Testis (tissue), 2 donors: ENCODE measurements at regions not wholly inside any gene's neighbourhood (a gene's known extent, or its start where the extent isn't known, plus 50 kb on each side); places are given as distances from the start of the nearest gene placed in this dataset.

Source experiments
- POLR2A ChIP-seq: fragments of 450-650 bp; IDR thresholded peaks from one replicate; pipeline ENCODE4 v1.6.1; 2017; ENCODE audit warnings: antibody characterized with exemption, mild to moderate bottlenecking, moderate library complexity
- TF ChIP-seq, protein P1 (sequence below), 3 experiments: fragments of 450-650 bp in 2 of 3; fragments of 200-600 bp in 1 of 3; sonication (generic) in 1 of 3; IDR thresholded peaks; one replicate each; pipeline ENCODE4 v1.5.1; 2016 to 2019; ENCODE audit warnings: antibody characterized with exemption in 3 of 3, mild to moderate bottlenecking in 2 of 3, moderate library complexity in 1 of 3

- TF ChIP-seq, protein P1, sequence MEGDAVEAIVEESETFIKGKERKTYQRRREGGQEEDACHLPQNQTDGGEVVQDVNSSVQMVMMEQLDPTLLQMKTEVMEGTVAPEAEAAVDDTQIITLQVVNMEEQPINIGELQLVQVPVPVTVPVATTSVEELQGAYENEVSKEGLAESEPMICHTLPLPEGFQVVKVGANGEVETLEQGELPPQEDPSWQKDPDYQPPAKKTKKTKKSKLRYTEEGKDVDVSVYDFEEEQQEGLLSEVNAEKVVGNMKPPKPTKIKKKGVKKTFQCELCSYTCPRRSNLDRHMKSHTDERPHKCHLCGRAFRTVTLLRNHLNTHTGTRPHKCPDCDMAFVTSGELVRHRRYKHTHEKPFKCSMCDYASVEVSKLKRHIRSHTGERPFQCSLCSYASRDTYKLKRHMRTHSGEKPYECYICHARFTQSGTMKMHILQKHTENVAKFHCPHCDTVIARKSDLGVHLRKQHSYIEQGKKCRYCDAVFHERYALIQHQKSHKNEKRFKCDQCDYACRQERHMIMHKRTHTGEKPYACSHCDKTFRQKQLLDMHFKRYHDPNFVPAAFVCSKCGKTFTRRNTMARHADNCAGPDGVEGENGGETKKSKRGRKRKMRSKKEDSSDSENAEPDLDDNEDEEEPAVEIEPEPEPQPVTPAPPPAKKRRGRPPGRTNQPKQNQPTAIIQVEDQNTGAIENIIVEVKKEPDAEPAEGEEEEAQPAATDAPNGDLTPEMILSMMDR (IDR thresholded peaks at IDR 0.05): no peak
- TF ChIP-seq POLR2A: no peak
These were observed 522.8 kb downstream of the MBD2 start for GRCh38 chr18:53701697-53702096.
